Panc1 (cell line): ENCODE measurements at regions not wholly inside any gene's neighbourhood (a gene's known extent, or its start where the extent isn't known, plus 50 kb on each side); places are given as distances from the start of the nearest gene placed in this dataset.

Experiments used
- ATAC-seq: fragments of 200-7000 bp; cut with Tn5 transposase; 2 replicates; pipeline ENCODE4 v1.9.1; 2020; ENCODE audit warnings: mild to moderate bottlenecking, moderate library complexity
- BruUV-seq: library from RNA; stranded (reverse); fragments of 400-500 nt; replicated peaks from 2 replicates; lab custom pipeline; 2021; lab: Mats Ljungman, UMichigan
- CTCF ChIA-PET: fragments of 300-600 bp; sonication (Branson Sonifier 250); formaldehyde crosslinking; loops from one replicate; lab custom pipeline; 2022; ENCODE audit warnings: antibody characterized with exemption; lab: Charles Lee
- POLR2A ChIA-PET: fragments of 300-600 bp; sonication (Branson Sonifier 250); formaldehyde crosslinking; loops from one replicate; lab custom pipeline; 2022; ENCODE audit warnings: antibody characterized with exemption; lab: Charles Lee
- DNase-seq: peaks from one replicate; pipeline ENCODE4 v3.0.0-alpha.2; 2010; ENCODE audit warnings: low read depth, low spot score
- H3K27ac ChIP-seq: 2 replicates; pipeline ENCODE4 v1.5.1; 2011; ENCODE audit warnings: mild to moderate bottlenecking, low read length, inconsistent platforms
- H3K27me3 ChIP-seq: fragments of 200-500 bp; sonication (Bioruptor generic); 2 replicates; pipeline ENCODE4 v1.6.0; 2014; ENCODE audit warnings: low read length, inconsistent platforms; ENCODE audit not compliant: control insufficient read depth, insufficient read depth
- H3K36me3 ChIP-seq: fragments of 200-500 bp; sonication (Bioruptor generic); 2 replicates; pipeline ENCODE4 v1.5.1; 2014; ENCODE audit warnings: inconsistent platforms, mild to moderate bottlenecking, low read length, moderate library complexity; ENCODE audit not compliant: control insufficient read depth, insufficient read depth
- H3K4me1 ChIP-seq: 2 replicates; pipeline ENCODE4 v1.5.1; 2011; ENCODE audit warnings: inconsistent platforms, mild to moderate bottlenecking, low read length, moderate library complexity; ENCODE audit not compliant: control insufficient read depth, insufficient read depth
- H3K4me3 ChIP-seq, 2 experiments: 2 replicates each; pipeline ENCODE4 v1.5.1; 2011 to 2012; ENCODE audit warnings: low read depth in 2 of 2, low read length in 2 of 2, mild to moderate bottlenecking in 2 of 2, inconsistent platforms in 1 of 2, moderate library complexity in 1 of 2
- H3K9me3 ChIP-seq: fragments of 200-500 bp; sonication (Bioruptor generic); 2 replicates; pipeline ENCODE4 v1.5.1; 2014; ENCODE audit warnings: low read depth, mild to moderate bottlenecking, inconsistent platforms, low read length, moderate library complexity; ENCODE audit not compliant: control insufficient read depth, insufficient read depth
- POLR2AphosphoS5 ChIP-seq: IDR thresholded peaks from 2 replicates; pipeline ENCODE4 v1.6.1; 2012; ENCODE audit warnings: mild to moderate bottlenecking, low read depth, low read length, moderate library complexity
- SIN3A ChIP-seq: IDR thresholded peaks from 2 replicates; pipeline ENCODE4 v1.6.1; 2012; ENCODE audit warnings: low read depth, mild to moderate bottlenecking, low read length, moderate library complexity, borderline replicate concordance; ENCODE audit not compliant: insufficient read depth
- TCF7L2 ChIP-seq: IDR thresholded peaks from 2 replicates; pipeline ENCODE4 v1.6.1; 2011; ENCODE audit warnings: mild to moderate bottlenecking, low read depth, low read length, inconsistent platforms
- in situ Hi-C: cut with HindIII; loops from 2 replicates; pipeline ENCODE4 v1.10.0; 2016; ENCODE audit warnings: low sequenced_read_pairs, low pct_unique_long_range_greater_than_20kb
- intact Hi-C: fragments of 100-400 bp; cut with micrococcal nuclease; formaldehyde crosslinking; loops from one replicate; pipeline ENCODE4 v1.10.0; 2022; ENCODE audit not compliant: unreplicated experiment
- TF ChIP-seq, protein P1 (sequence below), 2 experiments: IDR thresholded peaks; 2 replicates each; pipeline ENCODE4 v1.6.1; 2011 to 2012; ENCODE audit warnings: low read depth in 2 of 2, control low read depth in 1 of 2, low read length in 1 of 2, mild to moderate bottlenecking in 1 of 2, moderate library complexity in 1 of 2; ENCODE audit not compliant: insufficient read depth in 1 of 2
- TF ChIP-seq, protein P2 (sequence below): fragments of 450-650 bp; IDR thresholded peaks from 2 replicates; pipeline ENCODE4 v1.5.1; 2017; ENCODE audit warnings: mild to moderate bottlenecking

DNA sequence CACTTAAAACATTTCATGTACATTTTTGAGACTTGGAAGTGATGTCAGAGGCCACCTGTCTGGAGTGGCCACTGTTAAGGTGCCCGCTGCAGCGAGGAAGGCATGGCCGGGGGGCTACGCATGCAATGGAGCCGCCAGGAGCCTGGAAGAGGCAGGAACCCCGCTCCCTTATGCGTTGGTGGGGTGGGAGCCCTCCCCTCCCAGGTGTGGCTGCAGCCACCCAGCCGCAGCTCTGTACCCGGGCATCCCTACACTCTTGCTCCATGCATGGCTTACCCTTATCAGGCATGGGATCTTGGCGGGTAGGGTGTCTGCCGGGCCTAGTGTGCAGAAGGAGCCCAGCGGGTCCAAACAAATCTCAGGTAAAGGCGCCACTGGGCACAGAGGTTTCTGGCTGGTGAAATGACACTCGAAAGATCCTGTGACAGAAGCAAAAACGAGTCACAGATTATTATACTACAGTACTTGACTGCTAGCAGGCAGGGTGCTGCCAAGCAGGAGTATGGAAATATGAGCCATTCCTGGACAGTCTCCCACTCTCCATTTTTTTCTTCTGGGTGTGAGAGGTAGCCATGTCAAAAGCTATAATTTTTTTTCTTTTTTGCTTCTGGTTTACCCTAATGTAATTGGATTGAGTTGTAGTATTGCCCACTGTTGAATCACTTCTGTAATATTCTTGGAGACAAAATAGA is 1606.3 kb upstream of the MIR17HG start:
- intact Hi-C loops: no loop called here
- no peak overlapping the region for H3K27ac ChIP-seq
- no peak for TF ChIP-seq SIN3A
- TF ChIP-seq, protein P1, sequence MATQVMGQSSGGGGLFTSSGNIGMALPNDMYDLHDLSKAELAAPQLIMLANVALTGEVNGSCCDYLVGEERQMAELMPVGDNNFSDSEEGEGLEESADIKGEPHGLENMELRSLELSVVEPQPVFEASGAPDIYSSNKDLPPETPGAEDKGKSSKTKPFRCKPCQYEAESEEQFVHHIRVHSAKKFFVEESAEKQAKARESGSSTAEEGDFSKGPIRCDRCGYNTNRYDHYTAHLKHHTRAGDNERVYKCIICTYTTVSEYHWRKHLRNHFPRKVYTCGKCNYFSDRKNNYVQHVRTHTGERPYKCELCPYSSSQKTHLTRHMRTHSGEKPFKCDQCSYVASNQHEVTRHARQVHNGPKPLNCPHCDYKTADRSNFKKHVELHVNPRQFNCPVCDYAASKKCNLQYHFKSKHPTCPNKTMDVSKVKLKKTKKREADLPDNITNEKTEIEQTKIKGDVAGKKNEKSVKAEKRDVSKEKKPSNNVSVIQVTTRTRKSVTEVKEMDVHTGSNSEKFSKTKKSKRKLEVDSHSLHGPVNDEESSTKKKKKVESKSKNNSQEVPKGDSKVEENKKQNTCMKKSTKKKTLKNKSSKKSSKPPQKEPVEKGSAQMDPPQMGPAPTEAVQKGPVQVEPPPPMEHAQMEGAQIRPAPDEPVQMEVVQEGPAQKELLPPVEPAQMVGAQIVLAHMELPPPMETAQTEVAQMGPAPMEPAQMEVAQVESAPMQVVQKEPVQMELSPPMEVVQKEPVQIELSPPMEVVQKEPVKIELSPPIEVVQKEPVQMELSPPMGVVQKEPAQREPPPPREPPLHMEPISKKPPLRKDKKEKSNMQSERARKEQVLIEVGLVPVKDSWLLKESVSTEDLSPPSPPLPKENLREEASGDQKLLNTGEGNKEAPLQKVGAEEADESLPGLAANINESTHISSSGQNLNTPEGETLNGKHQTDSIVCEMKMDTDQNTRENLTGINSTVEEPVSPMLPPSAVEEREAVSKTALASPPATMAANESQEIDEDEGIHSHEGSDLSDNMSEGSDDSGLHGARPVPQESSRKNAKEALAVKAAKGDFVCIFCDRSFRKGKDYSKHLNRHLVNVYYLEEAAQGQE (IDR thresholded peaks at IDR 0.05; ENCODE audit: insufficient read depth in 1 of 2, low read depth in 2 of 2, low read length in 1 of 2): no peak
- TF ChIP-seq, protein P2, sequence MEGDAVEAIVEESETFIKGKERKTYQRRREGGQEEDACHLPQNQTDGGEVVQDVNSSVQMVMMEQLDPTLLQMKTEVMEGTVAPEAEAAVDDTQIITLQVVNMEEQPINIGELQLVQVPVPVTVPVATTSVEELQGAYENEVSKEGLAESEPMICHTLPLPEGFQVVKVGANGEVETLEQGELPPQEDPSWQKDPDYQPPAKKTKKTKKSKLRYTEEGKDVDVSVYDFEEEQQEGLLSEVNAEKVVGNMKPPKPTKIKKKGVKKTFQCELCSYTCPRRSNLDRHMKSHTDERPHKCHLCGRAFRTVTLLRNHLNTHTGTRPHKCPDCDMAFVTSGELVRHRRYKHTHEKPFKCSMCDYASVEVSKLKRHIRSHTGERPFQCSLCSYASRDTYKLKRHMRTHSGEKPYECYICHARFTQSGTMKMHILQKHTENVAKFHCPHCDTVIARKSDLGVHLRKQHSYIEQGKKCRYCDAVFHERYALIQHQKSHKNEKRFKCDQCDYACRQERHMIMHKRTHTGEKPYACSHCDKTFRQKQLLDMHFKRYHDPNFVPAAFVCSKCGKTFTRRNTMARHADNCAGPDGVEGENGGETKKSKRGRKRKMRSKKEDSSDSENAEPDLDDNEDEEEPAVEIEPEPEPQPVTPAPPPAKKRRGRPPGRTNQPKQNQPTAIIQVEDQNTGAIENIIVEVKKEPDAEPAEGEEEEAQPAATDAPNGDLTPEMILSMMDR: no peak
- no peak for TF ChIP-seq POLR2AphosphoS5
- TF ChIP-seq TCF7L2: no peak
- CTCF ChIA-PET: no interaction called here
- POLR2A ChIA-PET: no interaction called here
- no TSS peak for BruUV-seq
- no peaks in the 10 kb centered on the region for H3K36me3 ChIP-seq
- H3K27me3 ChIP-seq: no peaks in the 10 kb centered on the region
- H3K4me3 ChIP-seq: no peak overlapping the region
- ATAC-seq: no peak
- H3K4me1 ChIP-seq: no peaks in the 10 kb centered on the region
- H3K9me3 ChIP-seq: no peaks in the 10 kb centered on the region
- in situ Hi-C loops: no loop called here
- DNase-seq: no peak

DNA sequence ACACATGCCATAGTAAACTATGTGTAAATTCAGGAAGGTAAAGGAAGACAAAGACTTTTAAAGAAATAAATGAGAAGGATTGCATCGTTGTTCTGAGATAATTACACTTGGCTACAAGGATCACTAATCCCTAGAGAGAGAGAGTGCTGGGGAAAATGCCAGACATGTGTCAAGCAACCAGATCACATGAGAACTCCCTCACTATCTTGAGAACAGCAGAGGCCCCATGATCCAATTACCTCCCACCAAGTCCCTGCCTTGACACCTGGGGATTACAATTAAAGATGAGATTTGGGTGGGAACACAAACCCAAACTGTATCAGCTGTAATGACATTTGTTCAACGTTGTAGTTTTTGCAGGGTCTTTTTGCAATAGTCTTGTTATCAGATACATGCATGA is 1600.9 kb upstream of the MIR17HG start:
- ATAC-seq (no peak), DNase-seq (no peak)
- intact Hi-C loops: no loop called here
- CTCF ChIA-PET: no interaction called here
- Histone ChIP-seq H3K27ac (no peak overlapping the region), H3K4me1 (no peaks in the 10 kb centered on the region), H3K4me3 (no peak overlapping the region), H3K9me3 (no peaks in the 10 kb centered on the region), H3K36me3 (no peaks in the 10 kb centered on the region), H3K27me3 (no peaks in the 10 kb centered on the region)
- TF ChIP-seq POLR2AphosphoS5: no peak
- TF ChIP-seq, protein P2: no peak
- TF ChIP-seq TCF7L2: no peak
- no peak for TF ChIP-seq SIN3A
- TF ChIP-seq, protein P1 (IDR thresholded peaks at IDR 0.05; ENCODE audit: insufficient read depth in 1 of 2, low read depth in 2 of 2, low read length in 1 of 2): no peak
- no TSS peak for BruUV-seq
- POLR2A ChIA-PET: no interaction called here
- in situ Hi-C loops: no loop called here
